Motor neuron (in vitro differentiated cells): ENCODE measurements at regions not wholly inside any gene's neighbourhood (a gene's known extent, or its start where the extent isn't known, plus 50 kb on each side); places are given as distances from the start of the nearest gene placed in this dataset.

Experiments used
- ATAC-seq, 8 experiments: fragments of 200-7000 bp; cut with Tn5 transposase; replicated peaks in 6 of 8; 2 replicates each; pipeline ENCODE4 v1.8.0; 2021; ENCODE audit warnings: mild to moderate bottlenecking in 8 of 8, moderate library complexity in 8 of 8
- H3K27ac ChIP-seq, 2 donors: fragments of 250-450 bp; sonication (Bioruptor Pico); 2 replicates each; pipeline ENCODE4 v1.9.0; 2021; ENCODE audit warnings: antibody characterized with exemption in 2 of 2, mild to moderate bottlenecking in 2 of 2, moderate library complexity in 1 of 2
- H3K4me1 ChIP-seq, 2 donors: fragments of 250-450 bp; sonication (Bioruptor Pico); replicated peaks in 1 of 2; 2 replicates each; pipeline ENCODE4 v1.6.1; 2021; ENCODE audit warnings: antibody characterized with exemption in 2 of 2, mild to moderate bottlenecking in 2 of 2, moderate library complexity in 1 of 2
- H3K4me3 ChIP-seq, 5 donors: fragments of 250-450 bp; sonication (Bioruptor Pico); 2 replicates each; pipeline ENCODE4 v1.9.0; 2021; ENCODE audit warnings: antibody characterized with exemption in 5 of 5, mild to moderate bottlenecking in 5 of 5, moderate library complexity in 4 of 5
- WGBS, 10 experiments: fragments of 450-650 bp; shearing (Covaris generic); methylation state at CpG; one replicate each; pipeline ENCODE4 v1.0.0; 2022; 5-methylcytosine and 5-hydroxymethylcytosine counted together
- in situ Hi-C, 9 experiments: fragments of 400-800 bp; cut with MboI; loops; one replicate each; pipeline ENCODE4 v1.15.0; 2021; ENCODE audit warnings: low sequenced_read_pairs in 9 of 9, low pct_unique_long_range_greater_than_20kb in 2 of 9; ENCODE audit not compliant: unreplicated experiment in 9 of 9

GRCh38 chr11:98110030-98110429 is 910.7 kb upstream of the CNTN5 start:
- Histone ChIP-seq H3K4me1 (peaks cover 0 to 8% of the 10 kb centered on the region in 2 donors), H3K27ac (no peak overlapping the region), H3K4me3 (no peak overlapping the region)
- in situ Hi-C loops, result no loop called here
- WGBS, 10 experiments, result 10 to 100% (median 78%) methylated on average over 1 to 5 of the region's 5 CpGs
- no peak for ATAC-seq

- H3K27ac ChIP-seq, result no peak overlapping the region
- H3K4me3 ChIP-seq, result no peak overlapping the region
- ATAC-seq, result no peak
- 0 to 100% (median 78%) methylated on average over 1 of the region's 1 CpG; no CpG with 5 or more reads in 1 of the 10 experiments for WGBS, 10 experiments
- no peaks in the 10 kb centered on the region for H3K4me1 ChIP-seq
- in situ Hi-C loops, result no loop called here
Observed at GRCh38 chr11:98115873-98116272, 904.9 kb upstream of the CNTN5 start.

GRCh38 chr11:98130117-98130625 is 890.6 kb upstream of the CNTN5 start:
- H3K4me1 ChIP-seq, result no peaks in the 10 kb centered on the region
- H3K27ac ChIP-seq, result no peak overlapping the region
- in situ Hi-C loops, result no loop called here
- H3K4me3 ChIP-seq, result no peak overlapping the region
- no peak for ATAC-seq

GRCh38 chr11:98136357-98136756 is 884.4 kb upstream of the CNTN5 start:
- ATAC-seq, result no peak
- in situ Hi-C loops, result no loop called here
- WGBS, 10 experiments, result 75 to 100% (median 84%) methylated on average over 1 of the region's 1 CpG; no CpG with 5 or more reads in 6 of the 10 experiments

GRCh38 chr11:98137437-98137836 is 883.3 kb upstream of the CNTN5 start:
- WGBS, 10 experiments, result 19 to 100% (median 82%) methylated on average over 2 to 3 of the region's 3 CpGs
- Histone ChIP-seq H3K4me3 (no peak overlapping the region), H3K4me1 (no peaks in the 10 kb centered on the region), H3K27ac (no peak overlapping the region)
- in situ Hi-C loops, result no loop called here
- no peak for ATAC-seq

More at GRCh38 chr11:98136357-98136756, 884.4 kb upstream of the CNTN5 start:
- Histone ChIP-seq H3K4me3 (no peak overlapping the region), H3K27ac (no peak overlapping the region), H3K4me1 (no peaks in the 10 kb centered on the region)

- Histone ChIP-seq H3K4me1 (no peaks in the 10 kb centered on the region), H3K27ac (no peak overlapping the region), H3K4me3 (no peak overlapping the region)
- ATAC-seq, result no peak
- in situ Hi-C loops, result no loop called here
Observed at GRCh38 chr11:98143661-98144060, 877.1 kb upstream of the CNTN5 start.

GRCh38 chr11:98153752-98154151 is 867.0 kb upstream of the CNTN5 start:
- WGBS, 10 experiments, result 0 to 94% (median 67%) methylated on average over 1 to 2 of the region's 2 CpGs; no CpG with 5 or more reads in 1 of the 10 experiments
- no peak overlapping the region for H3K27ac ChIP-seq
- no peak overlapping the region for H3K4me3 ChIP-seq
- no peaks in the 10 kb centered on the region for H3K4me1 ChIP-seq
- in situ Hi-C loops, result no loop called here
- no peak for ATAC-seq

GRCh38 chr11:98155696-98156095 is 865.1 kb upstream of the CNTN5 start:
- H3K4me3 ChIP-seq, result no peak overlapping the region
- peak in 1 of 8 experiments; percentile 22 for ATAC-seq
- H3K27ac ChIP-seq, result no peak overlapping the region
- in situ Hi-C loops, result no loop called here
- WGBS, 10 experiments, result 13 to 96% (median 84%) methylated on average over 1 to 3 of the region's 3 CpGs
- H3K4me1 ChIP-seq, result no peaks in the 10 kb centered on the region

GRCh38 chr11:98177925-98178324 is 842.8 kb upstream of the CNTN5 start:
- H3K4me1 ChIP-seq, result no peaks in the 10 kb centered on the region
- WGBS, 10 experiments, result 0 to 100% (median 13%) methylated on average over 2 to 5 of the region's 5 CpGs; no CpG with 5 or more reads in 3 of the 10 experiments
- in situ Hi-C loops, result no loop called here
- H3K27ac ChIP-seq, result no peak overlapping the region
- no peak for ATAC-seq
- H3K4me3 ChIP-seq, result no peak overlapping the region

GRCh38 chr11:98180511-98180910 is 840.2 kb upstream of the CNTN5 start:
- in situ Hi-C loops, result no loop called here
- no peak overlapping the region for H3K4me3 ChIP-seq
- ATAC-seq, result no peak
- H3K27ac ChIP-seq, result no peak overlapping the region
- no peaks in the 10 kb centered on the region for H3K4me1 ChIP-seq
- 33 to 93% (median 82%) methylated on average over 1 of the region's 1 CpG; no CpG with 5 or more reads in 6 of the 10 experiments for WGBS, 10 experiments

GRCh38 chr11:98180921-98181320 is 839.8 kb upstream of the CNTN5 start:
- H3K4me3 ChIP-seq, result no peak overlapping the region
- in situ Hi-C loops, result no loop called here
- 0 to 100% (median 6%) methylated on average over 1 to 2 of the region's 2 CpGs; no CpG with 5 or more reads in 1 of the 10 experiments for WGBS, 10 experiments
- no peaks in the 10 kb centered on the region for H3K4me1 ChIP-seq
- peak in 1 of 8 experiments; percentile 55 for ATAC-seq
- no peak overlapping the region for H3K27ac ChIP-seq

- Histone ChIP-seq H3K4me1 (no peaks in the 10 kb centered on the region), H3K4me3 (no peak overlapping the region), H3K27ac (no peak overlapping the region)
- in situ Hi-C loops, result no loop called here
- 0 to 100% (median 100%) methylated on average over 1 of the region's 1 CpG; no CpG with 5 or more reads in 5 of the 10 experiments for WGBS, 10 experiments
- ATAC-seq, result no peak
Observed at GRCh38 chr11:98183034-98183433, 837.7 kb upstream of the CNTN5 start.

GRCh38 chr11:98185245-98185644 is 835.5 kb upstream of the CNTN5 start:
- in situ Hi-C loops, result no loop called here
- 80 to 86% methylated on average over 1 of the region's 16 CpGs; no CpG with 5 or more reads in 8 of the 10 experiments for WGBS, 10 experiments
- no peak for ATAC-seq
- no peak overlapping the region for H3K27ac ChIP-seq
- no peak overlapping the region for H3K4me3 ChIP-seq
- H3K4me1 ChIP-seq, result no peaks in the 10 kb centered on the region

- in situ Hi-C loops, result no loop called here
- 32 to 100% (median 87%) methylated on average over 2 to 7 of the region's 7 CpGs; no CpG with 5 or more reads in 2 of the 10 experiments for WGBS, 10 experiments
- H3K4me3 ChIP-seq, result no peak overlapping the region
- H3K27ac ChIP-seq, result no peak overlapping the region
- ATAC-seq, result no peak
- no peaks in the 10 kb centered on the region for H3K4me1 ChIP-seq
Observed at GRCh38 chr11:98194611-98195010, 826.1 kb upstream of the CNTN5 start.
